GM10266 (cell line): ENCODE measurements at regions not wholly inside any gene's neighbourhood (a gene's known extent, or its start where the extent isn't known, plus 50 kb on each side); places are given as distances from the start of the nearest gene placed in this dataset.

Experiments used
- DNase-seq: peaks from one replicate; pipeline ENCODE4 v3.0.0; 2012; ENCODE audit errors: extremely low spot score
- TF ChIP-seq, protein P1 (sequence below): IDR thresholded peaks from 2 replicates; pipeline ENCODE4 v1.5.1; 2012; ENCODE audit warnings: mild to moderate bottlenecking, low read depth; ENCODE audit not compliant: control insufficient read depth, insufficient read depth; ENCODE audit errors: missing control alignments

DNA sequence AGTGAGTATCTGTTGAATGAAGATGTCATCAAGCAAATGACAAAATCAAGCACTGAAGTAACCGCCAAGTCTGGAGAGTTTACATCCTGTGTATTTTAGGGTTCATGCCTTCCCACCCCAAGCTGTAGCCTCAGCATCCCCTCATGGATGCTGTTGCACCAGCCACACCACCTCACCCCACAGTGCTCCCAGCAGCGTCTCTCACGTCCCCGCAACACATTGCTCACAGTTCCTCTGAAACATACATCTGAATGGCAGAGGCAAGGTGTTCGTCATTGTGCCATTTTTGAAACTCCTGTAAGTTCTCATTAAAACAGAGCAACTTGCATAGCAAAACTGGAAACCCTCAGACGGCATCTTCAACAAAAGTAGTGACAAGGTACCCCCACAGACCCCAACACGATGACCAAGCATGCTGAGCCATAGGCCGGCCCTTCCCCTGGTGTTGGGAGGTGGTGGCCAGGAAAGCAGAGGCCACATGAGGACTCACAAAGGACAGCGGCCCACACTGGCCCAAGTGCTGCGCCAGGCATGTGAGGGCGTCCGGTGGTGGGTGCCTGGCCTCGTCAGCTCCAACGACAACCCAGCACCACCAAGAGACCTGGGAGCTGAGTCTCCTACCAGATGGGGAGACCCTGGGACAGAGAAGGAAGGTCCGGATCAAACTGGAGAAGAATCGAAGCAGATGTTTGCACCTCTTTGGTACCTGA is 456.5 kb downstream of the EIPR1 start:
- DNase-seq = no peak
- TF ChIP-seq, protein P1, sequence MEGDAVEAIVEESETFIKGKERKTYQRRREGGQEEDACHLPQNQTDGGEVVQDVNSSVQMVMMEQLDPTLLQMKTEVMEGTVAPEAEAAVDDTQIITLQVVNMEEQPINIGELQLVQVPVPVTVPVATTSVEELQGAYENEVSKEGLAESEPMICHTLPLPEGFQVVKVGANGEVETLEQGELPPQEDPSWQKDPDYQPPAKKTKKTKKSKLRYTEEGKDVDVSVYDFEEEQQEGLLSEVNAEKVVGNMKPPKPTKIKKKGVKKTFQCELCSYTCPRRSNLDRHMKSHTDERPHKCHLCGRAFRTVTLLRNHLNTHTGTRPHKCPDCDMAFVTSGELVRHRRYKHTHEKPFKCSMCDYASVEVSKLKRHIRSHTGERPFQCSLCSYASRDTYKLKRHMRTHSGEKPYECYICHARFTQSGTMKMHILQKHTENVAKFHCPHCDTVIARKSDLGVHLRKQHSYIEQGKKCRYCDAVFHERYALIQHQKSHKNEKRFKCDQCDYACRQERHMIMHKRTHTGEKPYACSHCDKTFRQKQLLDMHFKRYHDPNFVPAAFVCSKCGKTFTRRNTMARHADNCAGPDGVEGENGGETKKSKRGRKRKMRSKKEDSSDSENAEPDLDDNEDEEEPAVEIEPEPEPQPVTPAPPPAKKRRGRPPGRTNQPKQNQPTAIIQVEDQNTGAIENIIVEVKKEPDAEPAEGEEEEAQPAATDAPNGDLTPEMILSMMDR = no peak

DNA sequence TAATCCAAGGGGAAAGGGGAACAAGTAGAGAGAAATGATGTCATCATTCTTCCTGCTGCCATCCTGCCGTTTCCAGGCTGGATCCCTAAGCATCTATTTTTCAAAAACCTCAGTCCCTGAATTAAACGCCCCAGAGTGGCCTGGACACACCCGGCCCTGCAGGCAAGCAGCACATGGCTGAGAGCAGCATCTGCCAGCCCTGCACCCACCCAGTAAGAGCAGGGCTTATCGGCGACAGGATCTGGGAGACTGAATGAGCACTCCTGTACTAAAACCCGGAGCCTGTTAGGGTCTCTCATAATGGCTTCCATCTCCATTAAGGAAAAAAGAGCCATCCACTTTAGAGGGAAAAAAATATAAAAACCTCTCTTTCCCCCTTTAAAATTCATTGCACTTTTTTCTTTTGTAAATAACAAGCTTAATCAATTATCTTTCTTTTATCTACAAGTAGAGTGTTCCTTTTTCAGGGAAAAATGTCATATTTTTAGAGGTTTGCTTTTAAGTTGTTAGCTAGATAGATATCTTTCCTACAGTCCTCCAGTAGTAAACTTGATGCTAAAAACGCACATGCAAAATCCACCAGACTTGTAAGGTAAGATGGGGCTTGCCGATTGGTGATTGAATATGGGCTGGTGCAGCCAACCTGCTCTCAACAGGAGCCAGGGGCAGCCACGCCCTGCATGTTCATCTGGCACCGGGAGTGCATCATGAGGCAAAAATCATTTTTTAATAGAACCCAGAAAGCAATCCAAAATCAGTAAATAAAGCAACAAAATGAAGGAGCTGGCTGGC is 457.8 kb downstream of the EIPR1 start:
- DNase-seq = no peak
- TF ChIP-seq, protein P1 = no peak

- TF ChIP-seq, protein P1 = no peak
- DNase-seq = no peak
Measured at GRCh38 chr2:2919026-2919425, 458.6 kb downstream of the EIPR1 start.

DNA sequence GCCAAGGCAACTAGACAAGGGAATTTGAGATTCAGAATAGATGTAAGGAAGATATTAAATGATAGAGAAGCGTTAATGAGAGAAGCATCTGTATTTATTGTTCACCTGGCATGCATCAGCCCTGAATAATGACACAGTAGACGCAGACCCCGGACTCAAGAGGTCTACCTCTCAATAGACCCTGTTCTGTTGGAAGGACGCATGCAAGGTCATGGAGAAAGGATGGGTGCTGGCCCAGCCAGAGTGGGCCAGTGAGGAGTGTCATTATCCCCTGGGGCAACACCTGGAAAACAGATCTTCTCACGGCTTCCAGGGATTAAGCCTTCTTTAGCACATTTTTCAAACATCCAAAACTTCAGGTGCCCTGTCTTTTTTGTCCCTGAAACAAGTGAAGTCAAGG is 461.0 kb downstream of the EIPR1 start:
- no peak for DNase-seq
- TF ChIP-seq, protein P1 = no peak

GRCh38 chr2:2914252-2914651 is 463.4 kb downstream of the EIPR1 start:
- DNase-seq = no peak
- TF ChIP-seq, protein P1 = no peak

- TF ChIP-seq, protein P1 = no peak
- no peak for DNase-seq
Measured at GRCh38 chr2:2913601-2914120, 464.0 kb downstream of the EIPR1 start.

DNA sequence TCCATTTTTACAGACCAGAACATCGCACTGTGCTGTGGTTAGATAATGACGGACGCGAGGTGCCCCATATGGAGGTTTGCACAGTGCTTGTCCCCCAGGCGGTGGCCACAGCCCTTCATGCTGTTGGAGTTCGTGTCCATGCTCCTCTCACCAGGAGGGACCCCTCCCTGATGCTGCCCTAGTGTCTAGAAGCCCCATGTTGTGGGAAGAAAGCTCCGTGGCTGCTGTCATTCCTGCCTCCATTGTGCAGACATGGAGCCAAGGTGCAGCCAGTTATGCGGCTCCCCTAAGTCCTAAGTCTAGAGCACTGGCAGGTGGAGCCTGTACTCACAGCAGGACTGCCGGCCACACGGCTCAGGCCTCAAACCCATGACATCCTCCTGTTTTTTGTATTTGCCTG is 464.9 kb downstream of the EIPR1 start:
- TF ChIP-seq, protein P1 = no peak
- no peak for DNase-seq
